ENCODE measurements at regions not wholly inside any gene's neighbourhood (a gene's known extent, or its start where the extent isn't known, plus 50 kb on each side); places are given as distances from the start of the nearest gene placed in this dataset.

DNA sequence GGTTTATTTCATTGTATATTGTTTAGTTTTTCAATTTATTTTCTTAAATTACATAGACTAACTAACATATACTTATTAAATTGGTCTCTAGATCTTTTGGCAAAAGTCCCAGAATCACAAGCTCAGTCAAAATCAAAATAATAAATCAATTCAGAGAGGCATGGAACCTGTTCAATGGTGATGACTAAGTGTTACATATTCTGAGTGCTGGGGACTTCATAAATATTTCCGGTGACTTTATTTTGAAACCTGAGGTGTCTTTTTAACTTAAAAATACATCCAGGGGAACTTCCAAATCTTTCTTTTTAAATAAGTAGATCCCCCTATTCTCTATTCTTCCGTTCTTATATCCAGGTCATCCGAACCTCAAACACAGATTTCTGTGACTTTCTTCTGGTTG is 89.6 kb upstream of the ZNF804B start:
- Histone ChIP-seq H3F3A (ENCODE audit: low read length, unreplicated experiment) (no peaks in the 10 kb centered on the region), H3K27me3 (ENCODE audit: low read length) (no peaks in the 10 kb centered on the region), H3K27ac (ENCODE audit: low read length) (no peak overlapping the region), H4K20me1 (ENCODE audit: low read length) (no peaks in the 10 kb centered on the region), H3K4me1 (ENCODE audit: insufficient read depth, low read length) (no peaks in the 10 kb centered on the region), H2AFZ (ENCODE audit: low read length) (no peak overlapping the region), H3K4me2 (ENCODE audit: low read length) (no peak overlapping the region), H3K9ac (ENCODE audit: low read length) (no peak overlapping the region), H3K9me2 (replicated peaks; ENCODE audit: low read length) (no peaks in the 10 kb centered on the region), H3K4me3 (ENCODE audit: low read length) (no peak overlapping the region), H3K79me2 (ENCODE audit: low read length) (no peaks in the 10 kb centered on the region), H3K36me3 (ENCODE audit: low read depth, low read length) (no peaks in the 10 kb centered on the region), H3K9me3 (ENCODE audit: low read length) (no peaks in the 10 kb centered on the region)
- ATAC-seq (no peak), DNase-seq (no peak)
- POLR2A ChIA-PET (ENCODE audit: unreplicated experiment): no interaction called here
- CTCF ChIA-PET: no interaction called here
- intact Hi-C loops (cut with micrococcal nuclease): no loop called here
- BruUV-seq (replicated peaks): no TSS peak
- TF ChIP-seq EZH2phosphoT487 (IDR thresholded peaks at IDR 0.05; ENCODE audit: borderline replicate concordance, low read length) (no peak), EZH2 (IDR thresholded peaks at IDR 0.05; ENCODE audit: low read length, unreplicated experiment) (no peak)
- TF ChIP-seq, protein P1, sequence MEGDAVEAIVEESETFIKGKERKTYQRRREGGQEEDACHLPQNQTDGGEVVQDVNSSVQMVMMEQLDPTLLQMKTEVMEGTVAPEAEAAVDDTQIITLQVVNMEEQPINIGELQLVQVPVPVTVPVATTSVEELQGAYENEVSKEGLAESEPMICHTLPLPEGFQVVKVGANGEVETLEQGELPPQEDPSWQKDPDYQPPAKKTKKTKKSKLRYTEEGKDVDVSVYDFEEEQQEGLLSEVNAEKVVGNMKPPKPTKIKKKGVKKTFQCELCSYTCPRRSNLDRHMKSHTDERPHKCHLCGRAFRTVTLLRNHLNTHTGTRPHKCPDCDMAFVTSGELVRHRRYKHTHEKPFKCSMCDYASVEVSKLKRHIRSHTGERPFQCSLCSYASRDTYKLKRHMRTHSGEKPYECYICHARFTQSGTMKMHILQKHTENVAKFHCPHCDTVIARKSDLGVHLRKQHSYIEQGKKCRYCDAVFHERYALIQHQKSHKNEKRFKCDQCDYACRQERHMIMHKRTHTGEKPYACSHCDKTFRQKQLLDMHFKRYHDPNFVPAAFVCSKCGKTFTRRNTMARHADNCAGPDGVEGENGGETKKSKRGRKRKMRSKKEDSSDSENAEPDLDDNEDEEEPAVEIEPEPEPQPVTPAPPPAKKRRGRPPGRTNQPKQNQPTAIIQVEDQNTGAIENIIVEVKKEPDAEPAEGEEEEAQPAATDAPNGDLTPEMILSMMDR (conservative IDR thresholded peaks at IDR 0.05; ENCODE audit: low read depth, low read length): no peak

DNA sequence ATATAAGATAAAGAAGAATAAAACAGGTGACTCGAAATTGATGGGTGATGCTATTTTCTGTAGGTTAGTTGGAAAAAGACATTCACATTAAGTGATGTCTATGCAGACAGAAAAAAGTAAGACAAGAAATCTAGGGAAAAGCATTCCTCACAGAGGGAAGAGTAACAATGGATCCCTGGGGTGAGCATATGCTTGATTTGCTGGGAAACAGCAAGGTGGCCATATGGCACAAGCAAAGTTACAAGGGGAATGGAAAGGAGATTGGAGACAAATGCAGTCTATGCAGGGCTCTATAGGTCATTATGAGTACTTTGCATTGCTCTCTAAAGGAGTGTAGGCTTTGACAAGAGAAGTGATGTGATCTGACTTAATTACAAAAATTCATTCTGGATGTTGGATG is 90.9 kb upstream of the ZNF804B start:
- no peaks in the 10 kb centered on the region for H3K36me3 ChIP-seq (ENCODE audit: low read depth, low read length)
- H3K4me2 ChIP-seq (ENCODE audit: low read length): no peak overlapping the region
- H2AFZ ChIP-seq (ENCODE audit: low read length): no peak overlapping the region
- H3K9me2 ChIP-seq (replicated peaks; ENCODE audit: low read length): no peaks in the 10 kb centered on the region
- intact Hi-C loops (cut with micrococcal nuclease): no loop called here
- no peak overlapping the region for H3K9ac ChIP-seq (ENCODE audit: low read length)
- H3K79me2 ChIP-seq (ENCODE audit: low read length): no peaks in the 10 kb centered on the region
- ChIA-PET CTCF (no interaction called here), POLR2A (ENCODE audit: unreplicated experiment) (no interaction called here)
- H4K20me1 ChIP-seq (ENCODE audit: low read length): no peaks in the 10 kb centered on the region
- no peaks in the 10 kb centered on the region for H3K4me1 ChIP-seq (ENCODE audit: insufficient read depth, low read length)
- no peak for ATAC-seq
- H3K4me3 ChIP-seq (ENCODE audit: low read length): no peak overlapping the region
- no peak overlapping the region for H3K27ac ChIP-seq (ENCODE audit: low read length)
- DNase-seq: no peak
- no peaks in the 10 kb centered on the region for H3F3A ChIP-seq (ENCODE audit: low read length, unreplicated experiment)
- TF ChIP-seq, protein P1 (conservative IDR thresholded peaks at IDR 0.05; ENCODE audit: low read depth, low read length): no peak
- TF ChIP-seq EZH2 (IDR thresholded peaks at IDR 0.05; ENCODE audit: low read length, unreplicated experiment): no peak
- no peak for TF ChIP-seq EZH2phosphoT487 (IDR thresholded peaks at IDR 0.05; ENCODE audit: borderline replicate concordance, low read length)
- BruUV-seq (replicated peaks): no TSS peak
- H3K9me3 ChIP-seq (ENCODE audit: low read length): no peaks in the 10 kb centered on the region
- no peaks in the 10 kb centered on the region for H3K27me3 ChIP-seq (ENCODE audit: low read length)

DNA sequence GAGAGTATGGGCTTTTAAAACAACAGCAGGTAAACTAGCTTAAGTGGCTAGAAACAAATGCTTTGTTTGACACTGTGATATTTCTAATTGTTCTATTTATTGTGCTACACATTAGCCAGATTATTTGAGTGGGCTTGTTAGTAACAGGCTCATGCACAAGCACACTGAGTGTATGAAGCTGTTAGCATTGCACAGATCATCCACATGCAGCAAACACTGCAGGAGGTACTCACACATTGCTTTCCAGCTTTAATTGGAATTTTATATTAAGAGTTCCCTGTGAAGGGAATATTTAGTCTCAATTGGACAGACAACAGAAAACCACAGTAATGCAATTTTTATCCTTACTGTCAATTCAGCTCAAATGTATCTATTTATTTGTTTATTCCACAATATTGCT is 92.9 kb upstream of the ZNF804B start:
- intact Hi-C loops (cut with micrococcal nuclease): no loop called here
- H3K4me3 ChIP-seq (ENCODE audit: low read length): no peak overlapping the region
- no peaks in the 10 kb centered on the region for H3K9me2 ChIP-seq (replicated peaks; ENCODE audit: low read length)
- no TSS peak for BruUV-seq (replicated peaks)
- H3F3A ChIP-seq (ENCODE audit: low read length, unreplicated experiment): no peaks in the 10 kb centered on the region
- TF ChIP-seq EZH2phosphoT487 (IDR thresholded peaks at IDR 0.05; ENCODE audit: borderline replicate concordance, low read length) (no peak), EZH2 (IDR thresholded peaks at IDR 0.05; ENCODE audit: low read length, unreplicated experiment) (no peak)
- TF ChIP-seq, protein P1 (conservative IDR thresholded peaks at IDR 0.05; ENCODE audit: low read depth, low read length): no peak
- H3K36me3 ChIP-seq (ENCODE audit: low read depth, low read length): no peaks in the 10 kb centered on the region
- no peaks in the 10 kb centered on the region for H3K4me1 ChIP-seq (ENCODE audit: insufficient read depth, low read length)
- no peaks in the 10 kb centered on the region for H3K9me3 ChIP-seq (ENCODE audit: low read length)
- H2AFZ ChIP-seq (ENCODE audit: low read length): no peak overlapping the region
- ChIA-PET CTCF (no interaction called here), POLR2A (ENCODE audit: unreplicated experiment) (no interaction called here)
- DNase-seq (no peak), ATAC-seq (no peak)
- no peaks in the 10 kb centered on the region for H3K79me2 ChIP-seq (ENCODE audit: low read length)
- no peak overlapping the region for H3K9ac ChIP-seq (ENCODE audit: low read length)
- H3K27ac ChIP-seq (ENCODE audit: low read length): no peak overlapping the region
- no peaks in the 10 kb centered on the region for H4K20me1 ChIP-seq (ENCODE audit: low read length)
- H3K27me3 ChIP-seq (ENCODE audit: low read length): no peaks in the 10 kb centered on the region
- H3K4me2 ChIP-seq (ENCODE audit: low read length): no peak overlapping the region
